H1 (cell line): ENCODE measurements at regions not wholly inside any gene's neighbourhood (a gene's known extent, or its start where the extent isn't known, plus 50 kb on each side); places are given as distances from the start of the nearest gene placed in this dataset.

Experiments used
- CTCF ChIA-PET: fragments of 300-600 bp; sonication (Branson Sonifier 250); formaldehyde crosslinking; loops from one replicate; lab custom pipeline; 2021; ENCODE audit not compliant: partially characterized antibody; lab: Charles Lee
- POLR2A ChIA-PET: fragments of 300-600 bp; sonication (Branson Sonifier 250); formaldehyde crosslinking; loops from one replicate; lab custom pipeline; 2021; ENCODE audit warnings: inconsistent platforms; ENCODE audit not compliant: partially characterized antibody; lab: Charles Lee
- DNase-seq, 2 experiments: peaks; one replicate each; pipeline versions ENCODE4 v3.0.0 to v3.0.0-alpha.2; 2010 to 2022; ENCODE audit warnings: low spot score in 2 of 2, low read depth in 1 of 2, mixed read lengths in 1 of 2
- FAIRE-seq: peaks from 2 replicates; lab custom pipeline; 2011; peaks lifted over from hg19 to GRCh38; lab: Jason Lieb, UNC
- H2AFZ ChIP-seq: 2 replicates; pipeline ENCODE4 v1.8.1; 2012; ENCODE audit warnings: low read length, inconsistent platforms
- H2AK5ac ChIP-seq: 2 replicates; pipeline ENCODE4 v1.6.1; 2013; ENCODE audit warnings: low read depth, low read length
- H2BK120ac ChIP-seq: replicated peaks from 2 replicates; pipeline ENCODE3; 2013; ENCODE audit warnings: low read depth, low read length, inconsistent platforms
- H2BK12ac ChIP-seq: 2 replicates; pipeline ENCODE4 v1.6.1; 2013; ENCODE audit warnings: low read depth, low read length
- H2BK15ac ChIP-seq: 2 replicates; pipeline ENCODE4 v1.6.1; 2013; ENCODE audit warnings: low read length
- H2BK20ac ChIP-seq: 2 replicates; pipeline ENCODE4 v1.6.1; 2013; ENCODE audit warnings: low read length
- H2BK5ac ChIP-seq: 2 replicates; pipeline ENCODE4 v1.6.1; 2013; ENCODE audit warnings: low read depth, low read length
- H3K14ac ChIP-seq: 2 replicates; pipeline ENCODE4 v1.6.1; 2013; ENCODE audit warnings: inconsistent platforms; ENCODE audit not compliant: insufficient read length
- H3K18ac ChIP-seq: 2 replicates; pipeline ENCODE4 v1.6.1; 2013; ENCODE audit warnings: low read length; ENCODE audit errors: extremely low read depth
- H3K23ac ChIP-seq: 2 replicates; pipeline ENCODE4 v1.6.1; 2013; ENCODE audit warnings: inconsistent platforms; ENCODE audit not compliant: insufficient read length
- H3K23me2 ChIP-seq: 2 replicates; pipeline ENCODE4 v1.6.1; 2013; ENCODE audit warnings: low read depth, low read length
- H3K27ac ChIP-seq: 2 replicates; pipeline ENCODE4 v1.6.1; 2011; ENCODE audit warnings: low read depth, low read length, inconsistent platforms
- H3K27me3 ChIP-seq, 4 experiments: replicated peaks in 1 of 4; 1 replicate in 1 of 4; 2 replicates in 3 of 4; pipeline versions ENCODE4 v1.6.1 to v1.8.1; 2011 to 2013; ENCODE audit warnings: low read length in 3 of 4, mild to moderate bottlenecking in 3 of 4, inconsistent platforms in 2 of 4, mixed read lengths in 2 of 4, moderate library complexity in 1 of 4; ENCODE audit not compliant: control insufficient read depth in 3 of 4, insufficient read depth in 3 of 4; ENCODE audit errors: extremely low read depth in 1 of 4
- H3K36me3 ChIP-seq, 4 experiments: 2 replicates each; pipeline versions ENCODE4 v1.6.1 to v1.8.1; 2011 to 2013; ENCODE audit warnings: mild to moderate bottlenecking in 4 of 4, low read length in 3 of 4, moderate library complexity in 2 of 4, control low read depth in 1 of 4, inconsistent platforms in 1 of 4; ENCODE audit not compliant: insufficient read depth in 4 of 4, control insufficient read depth in 2 of 4
- H3K4ac ChIP-seq: replicated peaks from 2 replicates; pipeline ENCODE3; 2013; ENCODE audit warnings: low read length, low read depth, mixed read lengths, inconsistent platforms; ENCODE audit not compliant: insufficient read length
- H3K4me1 ChIP-seq, 4 experiments: replicated peaks in 1 of 4; 1 replicate in 1 of 4; 2 replicates in 3 of 4; pipeline versions ENCODE4 v1.6.1 to v1.8.1; 2011 to 2013; ENCODE audit warnings: low read length in 3 of 4, inconsistent platforms in 2 of 4, mixed read lengths in 1 of 4; ENCODE audit not compliant: insufficient read depth in 4 of 4, control insufficient read depth in 3 of 4
- H3K4me2 ChIP-seq, 2 experiments: 2 replicates each; pipeline versions ENCODE4 v1.6.1 to v1.8.1; 2011 to 2013; ENCODE audit warnings: low read depth in 2 of 2, low read length in 2 of 2, control low read depth in 1 of 2, inconsistent platforms in 1 of 2, mild to moderate bottlenecking in 1 of 2; ENCODE audit not compliant: insufficient read depth in 1 of 2
- H3K4me3 ChIP-seq, 4 experiments: fragments of 200-600, 300-600 bp in 1 of 4; sonication (generic), shearing (Covaris generic), sonication (Bioruptor Twin) in 1 of 4; 2 replicates each; pipeline versions ENCODE4 v1.5.1 to v1.8.1; 2011 to 2016; ENCODE audit warnings: low read length in 4 of 4, low read depth in 3 of 4, control low read depth in 2 of 4, inconsistent platforms in 2 of 4, mild to moderate bottlenecking in 2 of 4, mixed read lengths in 1 of 4, moderate library complexity in 1 of 4; ENCODE audit not compliant: insufficient read depth in 2 of 4; ENCODE audit errors: extremely low read depth in 1 of 4
- H3K56ac ChIP-seq: replicated peaks from 2 replicates; pipeline ENCODE3; 2013; ENCODE audit warnings: low read depth, mild to moderate bottlenecking, mixed read lengths, low read length, inconsistent platforms; ENCODE audit not compliant: insufficient read length
- H3K79me1 ChIP-seq: 2 replicates; pipeline ENCODE4 v1.6.1; 2013; ENCODE audit warnings: low read depth, low read length, control low read depth
- H3K79me2 ChIP-seq, 2 experiments: 2 replicates each; pipeline versions ENCODE4 v1.6.1 to v1.8.1; 2012 to 2013; ENCODE audit warnings: low read length in 2 of 2, mild to moderate bottlenecking in 2 of 2, inconsistent platforms in 1 of 2; ENCODE audit not compliant: insufficient read depth in 2 of 2, control insufficient read depth in 1 of 2
- H3K9ac ChIP-seq, 4 experiments: replicated peaks in 1 of 4; 1 replicate in 1 of 4; 2 replicates in 3 of 4; pipeline versions ENCODE4 v1.6.1 to v1.8.1; 2011 to 2013; ENCODE audit warnings: low read depth in 3 of 4, low read length in 3 of 4, control low read depth in 2 of 4, mild to moderate bottlenecking in 2 of 4, moderate library complexity in 2 of 4, inconsistent platforms in 1 of 4; ENCODE audit errors: extremely low read depth in 1 of 4
- H3K9me3 ChIP-seq, 2 experiments: 2 replicates each; pipeline versions ENCODE4 v1.6.1 to v1.8.1; 2012 to 2013; ENCODE audit warnings: mild to moderate bottlenecking in 2 of 2, moderate library complexity in 2 of 2, control low read depth in 1 of 2, inconsistent platforms in 1 of 2, low read depth in 1 of 2, low read length in 1 of 2, mixed read lengths in 1 of 2; ENCODE audit not compliant: insufficient read depth in 2 of 2
- H4K20me1 ChIP-seq, 2 experiments: replicated peaks in 1 of 2; 2 replicates each; pipeline versions ENCODE3 to v1.8.1; 2011 to 2013; ENCODE audit warnings: inconsistent platforms in 2 of 2, low read length in 2 of 2, mild to moderate bottlenecking in 1 of 2; ENCODE audit not compliant: insufficient read depth in 2 of 2, control insufficient read depth in 1 of 2
- H4K5ac ChIP-seq: 2 replicates; pipeline ENCODE4 v1.6.1; 2013; ENCODE audit warnings: low read length, low read depth, mixed read lengths, inconsistent platforms; ENCODE audit not compliant: insufficient read length
- H4K8ac ChIP-seq: 2 replicates; pipeline ENCODE4 v1.8.0; 2013; ENCODE audit warnings: mild to moderate bottlenecking, moderate library complexity, low read length, inconsistent platforms; ENCODE audit not compliant: insufficient read depth; ENCODE audit errors: extremely low read depth
- H4K91ac ChIP-seq: replicated peaks from 2 replicates; pipeline ENCODE3; 2013; ENCODE audit warnings: low read length, mixed read lengths, inconsistent platforms; ENCODE audit not compliant: insufficient read length
- HDAC2 ChIP-seq, 2 experiments: fragments of 300-600 bp in 1 of 2; sonication (generic) in 1 of 2; IDR thresholded peaks; 2 replicates each; pipeline ENCODE4 v1.6.1; 2011 to 2012; ENCODE audit warnings: low read depth in 2 of 2, low read length in 2 of 2, mild to moderate bottlenecking in 2 of 2, moderate library complexity in 2 of 2, borderline replicate concordance in 1 of 2, inconsistent platforms in 1 of 2
- JUN ChIP-seq: IDR thresholded peaks from 2 replicates; pipeline ENCODE4 v1.6.1; 2011; ENCODE audit warnings: low read depth, mild to moderate bottlenecking, improper control_type of control experiment, low read length
- KDM5A ChIP-seq: fragments of 200-600 bp; IDR thresholded peaks from 2 replicates; pipeline ENCODE4 v1.7.1; 2012; ENCODE audit warnings: mild to moderate bottlenecking, low read length, inconsistent platforms, mixed read lengths
- NANOG ChIP-seq: IDR thresholded peaks from 2 replicates; pipeline ENCODE4 v1.6.1; 2011; ENCODE audit warnings: low read length, low read depth, mild to moderate bottlenecking, inconsistent platforms; ENCODE audit not compliant: insufficient read depth, poor library complexity, severe bottlenecking
- POLR2AphosphoS5 ChIP-seq: IDR thresholded peaks from 2 replicates; pipeline ENCODE4 v1.6.1; 2011; ENCODE audit warnings: low read depth, low read length
- SIX5 ChIP-seq: IDR thresholded peaks from 2 replicates; pipeline ENCODE4 v1.6.1; 2011; ENCODE audit warnings: mild to moderate bottlenecking, low read depth, low read length
- SP2 ChIP-seq: IDR thresholded peaks from 2 replicates; pipeline ENCODE4 v1.6.1; 2012; ENCODE audit warnings: mild to moderate bottlenecking, low read length, inconsistent platforms
- SUZ12 ChIP-seq: fragments of 200-600 bp; sonication (generic); IDR thresholded peaks from 2 replicates; pipeline ENCODE4 v1.6.1; 2012; ENCODE audit warnings: mild to moderate bottlenecking, inconsistent platforms, low read length, moderate library complexity, mixed read lengths
- TAF1 ChIP-seq: IDR thresholded peaks from 2 replicates; pipeline ENCODE4 v1.6.1; 2011; ENCODE audit warnings: mild to moderate bottlenecking, low read depth, low read length
- WGBS, 2 experiments: shearing (Covaris generic) in 1 of 2; methylation state at CpG; one replicate each; pipeline versions ENCODE4 v1.1.6 to v1.1.7; 2013 to 2015; ENCODE audit warnings: low lambda C conversion rate in 2 of 2, mixed read lengths in 2 of 2, inconsistent platforms in 1 of 2, low coverage in 1 of 2, missing lambda C conversion rate in 1 of 2; ENCODE audit not compliant: insufficient replicate concordance in 2 of 2, insufficient coverage in 1 of 2, insufficient read length in 1 of 2; ENCODE audit errors: extremely low coverage in 1 of 2, missing lambda C conversion rate in 1 of 2; 5-methylcytosine and 5-hydroxymethylcytosine counted together

GRCh38 chr17:16866436-16866835 lies 105.5 kb downstream of the TNFRSF13B start:
- H2BK20ac ChIP-seq, result no peak overlapping the region
- no peaks in the 10 kb centered on the region for H3K9me3 ChIP-seq
- H3K4me3 ChIP-seq, result no peak overlapping the region
- H4K20me1 ChIP-seq, result no peaks in the 10 kb centered on the region
- no peak overlapping the region for H3K4ac ChIP-seq
- H3K23ac ChIP-seq, result no peak overlapping the region
- no peak overlapping the region for H2AK5ac ChIP-seq
- DNase-seq (no peak), FAIRE-seq (no peak)
- no peak overlapping the region for H4K5ac ChIP-seq
- no peaks in the 10 kb centered on the region for H3K79me1 ChIP-seq
- H3K27me3 ChIP-seq, result no peaks in the 10 kb centered on the region
- WGBS, 2 experiments, result 94% methylated on average over 6 of the region's 8 CpGs; no CpG with 5 or more reads in 1 of the 2 experiments
- H3K9ac ChIP-seq, result no peak overlapping the region
- H2AFZ ChIP-seq, result no peak overlapping the region
- H2BK5ac ChIP-seq, result no peak overlapping the region
- H3K23me2 ChIP-seq, result no peaks in the 10 kb centered on the region
- H4K8ac ChIP-seq, result no peak overlapping the region
- H3K14ac ChIP-seq, result no peak overlapping the region
- TF ChIP-seq JUN, result no peak
- TF ChIP-seq HDAC2 (IDR thresholded peaks at IDR 0.05; ENCODE audit: borderline replicate concordance in 1 of 2, low read depth in 2 of 2, low read length in 2 of 2), result no peak
- TF ChIP-seq KDM5A, result no peak
- no peak for TF ChIP-seq SIX5
- TF ChIP-seq SUZ12, result no peak
- TF ChIP-seq SP2, result no peak
- no peak for TF ChIP-seq TAF1
- no peak for TF ChIP-seq POLR2AphosphoS5
- no peak for TF ChIP-seq NANOG
- H2BK120ac ChIP-seq, result no peak overlapping the region
- H2BK15ac ChIP-seq, result no peak overlapping the region
- H3K79me2 ChIP-seq, result no peaks in the 10 kb centered on the region
- ChIA-PET POLR2A (no interaction called here), CTCF (interaction anchor here (0.6 kb wide), 1 partner anchor 404 kb away, joined by 3 read pairs; no protein-coding TSS in a partner anchor)
- no peaks in the 10 kb centered on the region for H3K4me1 ChIP-seq
- no peaks in the 10 kb centered on the region for H3K36me3 ChIP-seq
- H3K4me2 ChIP-seq, result no peak overlapping the region
- no peak overlapping the region for H2BK12ac ChIP-seq
- H3K27ac ChIP-seq, result no peak overlapping the region
- no peak overlapping the region for H4K91ac ChIP-seq
- H3K18ac ChIP-seq, result no peak overlapping the region
- H3K56ac ChIP-seq, result no peak overlapping the region
